ENCODE measurements at regions not wholly inside any gene's neighbourhood (a gene's known extent, or its start where the extent isn't known, plus 50 kb on each side); places are given as distances from the start of the nearest gene placed in this dataset.

DNA sequence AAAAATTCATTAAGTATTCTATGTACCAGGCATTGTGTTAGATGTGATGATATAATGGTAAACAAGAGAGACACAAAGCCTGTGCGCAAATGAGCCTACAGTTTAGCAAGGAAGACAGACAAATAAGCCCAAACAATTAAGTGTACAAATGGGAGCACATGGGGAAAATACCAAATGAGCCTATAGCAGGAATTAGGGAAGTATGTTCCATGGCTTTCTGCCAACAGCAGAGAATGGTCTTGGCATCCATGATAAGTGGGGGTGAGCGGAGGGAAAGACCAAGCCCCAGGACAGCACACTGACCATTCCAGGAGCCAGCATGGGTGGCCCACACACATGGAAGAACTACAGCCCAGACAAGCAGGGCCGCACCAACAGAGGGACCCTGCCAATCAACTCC is 369.7 kb downstream of the DEPDC1B start:
- no peak for DNase-seq

DNA sequence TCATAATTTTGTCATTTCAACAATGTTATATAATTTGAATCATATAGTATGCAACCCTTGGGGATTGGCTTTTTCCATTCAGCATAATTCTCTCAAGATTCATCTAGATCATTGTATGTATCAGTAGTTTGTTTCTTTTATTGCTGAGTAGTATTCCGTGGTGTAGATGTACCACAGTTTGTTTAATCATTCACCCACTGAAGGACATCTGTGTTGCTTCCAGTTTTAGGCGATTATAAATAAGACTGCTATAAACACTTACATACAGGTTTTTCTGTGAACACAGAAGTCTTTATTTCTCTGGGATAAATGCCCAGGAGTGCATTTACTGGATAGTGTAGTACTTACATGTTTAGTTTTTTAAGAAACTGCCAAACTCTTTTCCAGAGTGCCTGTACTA is 374.1 kb downstream of the DEPDC1B start:
- no peak for DNase-seq

DNA sequence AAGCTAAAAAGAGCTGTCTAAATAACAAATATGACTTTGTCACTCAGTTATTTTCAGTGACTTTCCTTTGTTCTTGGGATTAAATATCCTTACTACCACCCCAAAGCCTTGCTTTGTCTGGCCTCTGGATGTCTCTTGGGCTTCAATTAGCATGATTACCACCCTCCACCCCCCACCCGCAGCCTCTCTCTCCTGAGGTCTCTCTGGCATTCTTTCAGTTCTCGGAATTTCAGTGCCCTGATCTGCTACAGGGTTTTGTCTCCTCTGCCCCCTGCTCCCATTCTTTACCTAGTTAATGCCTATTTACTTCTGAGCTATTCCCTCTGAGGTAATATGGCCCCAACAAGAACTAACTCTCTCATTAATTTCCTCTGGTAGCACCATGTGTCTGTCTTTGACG is 376.4 kb downstream of the DEPDC1B start:
- DNase-seq: no peak

DNA sequence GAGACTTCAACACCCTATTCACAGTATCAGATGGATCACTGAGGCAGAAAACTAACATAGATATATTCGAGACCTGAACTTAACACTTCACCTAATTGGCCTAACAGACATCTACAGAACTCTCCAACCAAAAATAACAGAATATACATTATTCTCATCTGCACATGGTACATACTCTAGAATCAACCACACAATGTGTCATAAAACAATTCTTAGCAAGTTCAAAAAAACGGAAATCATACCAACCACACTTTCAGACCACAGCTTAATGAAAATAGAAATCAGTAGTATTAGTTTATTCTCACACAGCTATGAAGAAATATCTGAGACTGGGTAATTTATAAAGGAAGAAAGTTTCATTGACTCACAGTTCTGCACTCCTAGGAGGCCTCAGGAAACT is 387.9 kb downstream of the DEPDC1B start:
- DNase-seq: no peak

DNA sequence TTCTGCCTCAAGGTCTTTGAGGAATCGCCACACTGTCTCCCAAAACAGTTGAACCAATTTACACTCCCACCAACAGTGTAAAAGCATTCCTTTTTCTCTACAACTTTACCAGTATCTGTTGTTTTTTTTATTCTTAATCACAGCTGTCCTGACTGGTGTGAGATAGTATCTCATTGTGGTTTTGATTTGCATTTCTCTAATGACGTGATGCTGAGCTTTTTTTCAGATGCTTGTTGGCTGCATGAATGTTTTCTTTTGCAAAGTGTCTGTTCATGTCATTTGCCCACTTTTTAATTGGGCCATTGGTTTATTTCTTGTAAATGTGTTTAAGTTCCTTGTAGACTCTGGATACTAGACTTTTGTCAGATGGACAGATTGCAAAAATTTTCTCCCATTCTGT is 400.0 kb downstream of the DEPDC1B start:
- no peak for DNase-seq

DNA sequence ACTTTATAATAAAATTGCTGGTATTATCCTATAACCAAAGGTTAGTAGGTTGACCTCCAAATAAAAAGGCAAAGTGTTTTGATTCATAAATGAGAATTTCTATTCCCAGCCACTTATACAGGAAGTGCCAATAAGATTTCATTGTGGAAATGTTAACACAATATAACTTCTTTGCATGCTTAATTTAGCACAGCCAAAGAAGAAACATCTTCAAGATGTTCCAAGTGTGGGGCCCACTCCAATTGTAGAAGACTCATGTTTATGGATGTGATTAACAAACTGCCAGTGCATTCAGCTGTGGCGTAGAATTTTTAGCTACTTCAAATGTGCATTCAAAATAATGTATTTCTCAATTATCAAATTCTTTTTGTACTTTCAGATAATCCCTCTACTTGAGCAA is 402.3 kb downstream of the DEPDC1B start:
- DNase-seq: no peak

DNA sequence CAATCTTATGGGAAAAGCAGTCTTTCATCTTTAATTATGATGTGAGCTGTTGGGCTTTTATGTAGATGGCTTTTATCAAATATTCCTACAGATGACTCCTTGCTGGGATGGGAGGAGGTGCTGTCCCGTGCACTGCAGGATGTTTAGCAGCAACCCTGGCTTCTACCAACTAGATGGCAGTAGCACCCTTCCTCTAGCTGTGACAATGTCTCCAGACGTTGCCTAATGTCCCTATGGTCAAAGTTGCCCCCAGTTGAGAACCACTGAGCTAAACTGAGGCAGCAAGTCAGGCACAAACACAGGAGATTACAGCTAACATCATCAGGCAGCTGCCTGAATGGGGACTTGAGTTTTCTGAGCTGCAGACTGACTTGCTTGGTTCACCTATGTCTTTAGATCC is 401.9 kb upstream of the PDE4D start:
- DNase-seq: no peak

DNA sequence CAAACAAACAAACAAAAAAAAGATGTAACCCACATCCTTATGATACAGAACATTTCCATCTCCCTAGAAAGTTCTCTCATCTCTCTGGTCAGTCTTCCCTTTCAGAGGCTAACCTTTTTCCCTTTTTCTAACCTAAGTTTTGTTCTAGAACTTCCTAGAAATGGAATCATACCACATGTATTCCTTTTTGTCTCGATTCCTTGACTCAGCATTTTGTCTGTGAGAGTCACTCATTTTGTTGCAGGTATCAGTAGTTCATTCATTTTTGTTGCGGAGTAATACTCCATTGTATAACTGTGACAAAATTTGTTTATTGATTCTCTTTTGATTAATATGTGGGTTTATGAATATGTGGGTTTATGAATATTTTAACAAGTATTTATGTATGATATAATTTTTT is 400.0 kb upstream of the PDE4D start:
- DNase-seq: no peak

DNA sequence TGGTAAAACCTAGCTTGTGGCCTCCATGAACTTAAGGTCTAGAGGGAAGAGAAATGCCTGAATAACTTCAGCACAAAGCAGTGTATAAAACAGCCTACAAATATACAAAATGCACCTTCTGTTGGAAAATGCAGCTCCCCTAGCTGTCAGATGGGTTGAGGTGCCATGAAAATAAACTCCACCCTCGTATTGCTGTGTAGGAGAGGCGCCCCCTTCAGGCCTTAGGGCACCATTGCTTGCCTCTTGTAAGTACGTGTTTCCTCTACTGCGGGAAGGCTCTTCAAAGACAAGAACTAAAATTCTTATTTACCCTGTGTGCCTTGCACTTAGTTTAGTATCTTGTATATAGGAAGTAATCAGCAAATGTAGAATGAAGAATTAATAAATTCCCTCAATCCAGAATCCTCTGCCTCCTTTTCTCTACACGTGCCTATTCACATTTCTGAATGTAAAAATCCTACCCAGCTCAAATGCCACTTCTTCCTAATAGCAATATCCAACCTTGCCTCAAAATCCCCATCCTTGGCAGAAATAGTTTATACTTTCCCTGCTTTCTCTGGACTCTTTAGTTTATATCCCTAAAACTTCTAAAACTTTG is 393.7 kb upstream of the PDE4D start:
- DNase-seq: no peak

DNA sequence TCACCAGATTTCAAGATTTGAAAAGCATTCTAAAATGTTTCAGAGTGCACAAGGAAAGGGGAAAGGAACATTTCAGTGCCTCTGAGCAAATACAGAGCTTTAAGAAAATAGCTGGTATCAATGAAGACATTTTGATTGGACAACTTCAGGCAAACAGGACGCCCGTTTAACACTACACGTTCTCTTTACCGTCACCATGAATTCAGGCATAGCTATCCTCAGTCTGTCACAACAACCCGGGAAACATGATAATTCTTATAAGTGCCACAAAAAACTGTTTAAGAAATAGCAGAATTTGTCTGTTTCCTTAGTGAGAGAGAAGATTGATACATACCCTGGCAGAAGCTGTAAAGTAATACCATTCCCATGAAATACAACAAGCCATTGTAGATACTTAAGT is 392.4 kb upstream of the PDE4D start:
- DNase-seq: no peak

DNA sequence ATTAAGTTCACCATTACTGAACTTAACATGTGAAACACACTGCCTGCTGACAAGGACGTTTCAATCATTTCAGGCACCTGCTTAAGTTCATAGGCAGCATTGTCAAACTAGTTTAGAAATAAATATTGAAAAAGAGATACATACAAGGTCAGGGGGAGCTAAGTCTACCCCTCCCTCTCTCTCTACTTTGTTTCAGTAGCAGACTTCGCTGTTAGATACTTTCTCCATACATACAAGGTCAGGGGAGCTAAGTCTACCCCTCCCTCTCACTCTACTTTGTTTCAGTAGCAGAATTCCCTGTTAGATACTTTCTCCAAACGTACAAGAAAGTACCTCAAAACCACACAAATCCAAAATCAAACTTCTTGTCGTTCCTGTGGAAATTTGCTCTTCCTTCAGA is 387.4 kb upstream of the PDE4D start:
- no peak for DNase-seq

DNA sequence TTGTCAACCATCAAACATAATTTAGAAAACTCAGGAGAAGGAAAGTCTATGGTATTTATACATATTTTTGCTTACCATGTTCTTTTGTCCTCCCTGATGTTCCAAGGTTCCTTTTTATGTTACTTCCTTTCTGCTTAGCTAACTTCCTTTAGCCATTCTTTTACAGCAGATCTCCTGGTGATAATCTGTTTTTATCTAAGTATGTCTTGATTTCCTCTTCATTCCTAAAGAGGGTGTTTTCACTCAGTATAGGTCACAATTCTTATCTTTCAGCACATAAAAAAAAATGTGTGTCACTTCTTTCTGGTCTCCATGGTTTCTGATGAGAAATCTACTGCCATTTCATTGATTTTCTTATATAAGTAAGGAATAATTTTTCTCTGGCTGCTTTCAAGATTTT is 384.4 kb upstream of the PDE4D start:
- no peak for DNase-seq

DNA sequence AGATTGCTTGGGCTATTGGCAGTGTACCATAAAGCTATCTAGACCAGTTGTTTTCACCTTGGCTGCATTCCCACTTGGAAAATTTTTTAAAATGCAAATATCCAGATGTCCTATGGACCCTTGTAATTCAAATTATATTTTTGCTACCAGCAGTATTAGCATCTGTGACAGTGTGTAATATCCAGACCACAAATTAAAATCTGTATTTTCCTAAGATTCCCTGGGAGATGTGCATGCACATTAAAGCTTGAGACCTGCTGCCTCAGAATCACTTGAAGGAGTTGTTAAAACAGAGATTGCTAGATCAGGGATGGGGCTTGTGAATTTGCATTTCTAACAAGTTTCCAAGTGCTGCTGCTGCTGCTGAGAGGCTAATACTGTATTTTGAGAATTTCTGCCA is 381.2 kb upstream of the PDE4D start:
- DNase-seq: no peak

DNA sequence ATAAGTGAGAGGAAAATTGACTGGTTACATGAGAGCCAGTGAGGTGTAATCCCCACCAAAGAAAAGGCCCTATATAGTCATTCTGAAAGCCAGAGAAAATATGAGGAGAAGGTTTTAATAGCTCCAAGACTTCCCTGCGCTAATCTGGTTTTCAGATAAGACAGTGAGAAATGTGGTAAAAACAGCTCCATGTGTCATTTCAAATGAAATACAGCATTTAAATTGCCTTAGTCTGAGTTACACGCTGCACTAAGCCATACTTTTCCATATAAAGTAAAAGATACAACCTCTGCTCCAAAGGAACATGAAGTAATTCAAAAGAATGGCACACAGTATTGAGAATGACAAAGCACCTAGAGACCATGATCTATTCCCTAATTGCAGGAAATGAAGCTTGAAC is 378.0 kb upstream of the PDE4D start:
- no peak for DNase-seq

DNA sequence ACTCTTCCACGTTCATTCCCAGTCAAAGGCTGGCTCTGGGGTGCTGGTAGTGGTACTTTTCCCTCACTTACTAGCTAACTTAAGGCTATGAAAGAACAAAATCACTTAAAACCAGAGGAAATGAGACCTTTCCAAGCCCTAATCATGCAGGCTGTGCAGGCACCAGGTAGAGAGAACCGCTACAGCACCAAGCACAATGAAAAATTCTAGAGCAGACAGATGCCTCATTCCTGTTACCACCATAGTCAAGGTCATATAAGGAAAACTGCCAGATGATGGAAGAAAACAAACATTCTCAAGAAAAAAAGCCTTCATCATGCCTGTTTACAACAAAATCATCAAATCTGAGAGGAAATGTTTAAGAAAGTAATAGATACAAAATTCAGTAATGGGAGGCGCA is 374.4 kb upstream of the PDE4D start:
- no peak for DNase-seq

DNA sequence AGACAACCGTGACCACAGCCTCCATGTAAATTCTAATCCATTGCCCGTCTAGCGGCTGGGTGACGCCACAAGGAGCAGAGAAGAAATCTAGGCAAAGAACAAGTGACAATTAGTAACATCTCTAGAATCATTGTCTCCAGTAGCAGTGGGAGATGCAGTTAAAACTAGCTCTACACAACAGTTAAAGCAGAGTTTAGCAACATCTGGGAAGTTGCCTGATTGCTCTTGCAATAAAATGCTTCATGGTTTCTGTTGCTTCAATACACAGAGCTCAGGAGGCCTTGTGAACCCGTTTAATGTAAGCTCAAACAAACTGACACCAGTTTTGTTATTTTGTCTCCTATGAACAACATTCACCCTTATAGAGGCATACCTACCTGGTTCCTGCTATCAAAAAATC is 369.8 kb upstream of the PDE4D start:
- no peak for DNase-seq

DNA sequence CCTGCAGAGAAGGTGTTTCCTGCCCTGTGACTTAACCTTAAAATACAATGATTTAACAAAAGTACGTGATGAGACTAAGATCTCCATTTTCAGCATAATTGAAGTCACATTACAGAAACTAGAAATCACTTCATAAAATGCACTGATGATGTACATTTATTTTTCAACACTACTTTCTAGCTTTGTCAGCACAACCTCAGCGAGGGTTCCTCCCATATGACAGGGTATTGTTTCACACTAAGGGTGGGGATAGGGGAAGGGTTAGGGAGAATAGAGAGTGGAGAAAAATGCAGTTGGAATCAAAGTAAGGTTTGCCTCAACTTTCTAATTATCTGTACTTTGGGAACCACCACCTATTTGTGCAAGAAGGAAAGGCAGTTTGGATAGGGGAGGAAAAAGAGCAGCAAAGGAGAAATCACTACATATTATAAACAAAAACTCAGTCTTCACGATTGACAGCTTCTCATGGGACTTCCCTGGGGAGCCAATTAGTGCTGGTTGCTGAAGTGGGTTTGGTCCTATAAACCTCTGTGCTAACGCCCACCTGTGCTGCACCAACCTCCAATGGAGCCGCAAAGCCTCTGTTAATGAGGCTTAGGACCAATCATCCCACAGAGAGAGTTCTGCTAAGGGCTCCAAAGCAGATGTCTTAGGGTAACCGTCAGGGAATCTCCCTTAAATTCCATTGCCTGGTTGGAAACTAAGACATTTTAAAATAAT is 369.2 kb upstream of the PDE4D start:
- no peak for DNase-seq

DNA sequence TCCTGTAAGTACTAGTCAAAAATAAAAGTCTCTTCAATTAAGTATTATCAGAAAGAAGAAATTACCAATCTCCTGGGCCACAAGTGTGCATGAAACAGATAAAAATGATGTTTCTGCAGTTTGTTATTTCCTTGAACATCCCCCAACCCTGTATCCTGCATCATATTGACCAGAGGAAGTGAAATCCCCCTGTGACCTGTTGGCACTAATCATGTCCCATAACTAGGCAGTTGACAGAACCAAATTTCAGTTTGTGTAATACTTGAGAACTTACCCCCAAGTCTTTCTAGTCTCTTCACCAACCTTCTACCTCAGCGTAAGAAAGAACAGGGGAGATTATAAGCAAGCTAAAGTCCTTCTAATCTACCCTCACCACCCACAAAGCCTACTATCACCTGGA is 368.2 kb upstream of the PDE4D start:
- no peak for DNase-seq

DNA sequence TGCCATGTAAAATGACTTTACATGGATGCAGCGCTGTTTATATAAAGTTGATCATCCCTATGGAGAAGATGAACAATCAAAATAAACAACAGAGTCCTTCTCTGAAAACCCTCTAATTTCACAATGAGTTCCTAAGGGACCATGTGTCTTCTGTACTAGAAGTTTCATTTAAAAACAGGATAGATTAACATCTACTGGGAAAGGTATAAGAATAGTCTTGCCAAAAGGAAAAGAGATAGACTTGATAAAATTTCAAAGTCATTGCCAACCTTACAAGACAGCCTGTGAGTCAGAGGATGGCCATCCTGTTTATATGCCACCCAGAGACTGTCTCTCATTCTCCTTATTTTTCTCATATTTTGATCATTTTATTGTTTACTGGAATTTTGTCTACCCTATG is 367.1 kb upstream of the PDE4D start:
- DNase-seq: no peak

DNA sequence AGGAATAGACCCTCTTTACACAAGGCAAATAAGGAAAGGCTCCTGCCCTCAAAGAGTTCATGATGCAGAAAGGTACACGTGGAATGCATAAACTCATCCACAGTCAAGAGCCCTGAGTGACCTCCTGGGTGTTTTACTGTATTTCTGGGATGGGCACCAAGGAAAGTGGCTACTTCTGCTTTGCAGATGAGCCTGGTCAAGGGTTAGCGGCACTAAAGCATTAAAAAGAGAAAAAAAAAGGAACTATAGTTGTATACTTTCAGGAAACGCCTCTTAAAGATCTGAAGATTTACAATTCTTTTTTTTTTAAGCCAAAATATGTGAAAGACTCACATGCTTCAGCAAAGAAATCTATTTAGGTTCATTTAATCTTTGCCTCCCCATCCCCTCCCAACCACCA is 366.2 kb upstream of the PDE4D start:
- DNase-seq: no peak

DNA sequence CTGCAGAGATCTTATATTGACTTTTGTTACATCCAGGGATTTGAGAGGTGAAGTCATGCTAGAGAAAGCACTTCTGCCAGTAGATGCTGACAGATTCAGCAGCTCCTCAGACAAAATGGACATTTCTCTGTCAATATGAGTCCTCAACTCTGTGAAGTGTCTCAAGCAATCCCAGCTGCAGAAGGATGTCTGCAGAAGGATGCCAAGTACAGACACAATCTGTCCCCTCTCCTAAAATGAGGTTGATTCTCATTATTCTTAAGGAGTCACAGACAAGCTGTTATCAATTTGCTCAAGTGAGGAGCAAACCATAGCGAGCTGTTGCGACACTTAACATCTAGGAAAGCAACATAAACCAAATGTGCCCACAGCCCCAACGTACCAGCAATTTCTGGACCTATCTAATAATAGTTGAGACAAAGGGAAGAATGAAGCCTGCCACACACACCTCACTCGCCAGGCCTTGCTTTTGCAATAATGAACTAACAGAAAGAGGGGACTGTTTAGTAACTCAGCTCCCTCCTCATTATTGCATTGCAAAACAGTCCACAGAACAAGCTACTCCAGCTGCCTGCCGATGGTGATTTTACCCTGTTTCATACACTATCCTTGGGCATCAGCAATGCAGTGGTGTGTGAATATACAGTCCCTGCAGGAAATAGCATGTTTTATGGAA is 364.2 kb upstream of the PDE4D start:
- no peak for DNase-seq

DNA sequence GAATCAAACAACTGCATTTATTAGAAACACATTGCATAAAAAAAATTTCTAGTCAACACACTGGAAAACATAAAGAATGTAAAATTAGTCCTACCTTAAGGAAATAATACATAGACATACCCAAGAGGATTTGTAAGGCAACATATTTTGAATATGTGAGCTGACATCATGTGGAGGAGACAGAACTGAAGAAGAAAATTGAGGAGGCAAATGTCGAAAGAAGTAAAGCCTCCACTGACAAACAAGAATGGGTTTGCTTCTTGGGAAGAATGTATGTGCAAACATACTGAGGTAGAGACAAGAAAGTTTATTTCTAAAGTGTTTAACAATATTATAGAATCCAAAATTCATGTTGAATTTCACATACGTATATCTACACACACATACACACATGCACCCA is 363.0 kb upstream of the PDE4D start:
- no peak for DNase-seq

DNA sequence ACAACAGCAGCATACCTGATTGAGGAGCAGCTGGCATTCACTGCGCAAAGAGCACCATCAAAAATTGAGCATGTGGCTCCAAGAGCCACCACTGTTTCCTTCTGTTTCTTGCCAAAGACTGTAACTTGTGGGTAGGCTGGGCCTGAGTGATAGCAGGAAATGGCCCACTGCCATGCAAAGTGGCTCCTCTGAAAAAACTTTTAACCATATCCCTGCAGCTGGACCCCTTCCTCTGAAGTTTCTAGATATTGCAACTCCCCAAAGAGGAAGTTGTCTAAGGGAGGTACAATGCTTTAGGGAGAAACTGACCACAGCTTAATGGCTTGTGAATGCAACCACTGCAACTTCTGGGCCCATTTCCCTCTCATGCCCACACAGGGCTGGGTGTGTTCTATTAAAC is 355.4 kb upstream of the PDE4D start:
- DNase-seq: no peak

DNA sequence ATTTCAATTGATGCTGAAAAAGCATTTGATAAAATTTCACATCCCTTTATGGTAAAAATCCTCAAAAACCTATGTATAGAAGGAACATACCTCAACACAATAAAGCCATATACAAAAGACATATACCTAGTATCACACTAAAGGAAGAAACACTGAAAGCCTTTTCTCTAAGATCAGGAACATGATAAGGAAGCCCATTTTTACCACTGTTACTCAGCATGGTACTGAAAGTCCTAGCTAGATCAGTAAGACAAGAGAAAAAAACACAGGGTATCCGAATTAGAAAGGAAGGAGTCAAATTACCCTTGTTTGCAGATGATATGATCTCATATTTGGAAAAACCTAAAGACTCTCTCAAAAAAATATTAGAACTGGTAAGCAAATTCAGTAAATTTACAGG is 350.2 kb upstream of the PDE4D start:
- DNase-seq: no peak
